Naive B cell (primary cell): ENCODE measurements at regions not wholly inside any gene's neighbourhood (a gene's known extent, or its start where the extent isn't known, plus 50 kb on each side); places are given as distances from the start of the nearest gene placed in this dataset.

Experiments used
- ATAC-seq, 2 donors: fragments of 150-1000 bp; cut with Tn5 transposase; 2 replicates each; pipeline ENCODE4 v1.10.0; 2021; ENCODE audit warnings: low read depth in 2 of 2, mild to moderate bottlenecking in 2 of 2, moderate library complexity in 2 of 2
- DNase-seq: peaks from one replicate; pipeline ENCODE4 v3.0.0; 2022
- H3K27ac Mint-ChIP-seq, 6 donors: one replicate each; pipeline ENCODE4 v1.8.0; 2020 to 2022; ENCODE audit warnings: mild to moderate bottlenecking in 6 of 6, mixed read lengths in 6 of 6, moderate library complexity in 5 of 6, inconsistent platforms in 2 of 6
- H3K27me3 Mint-ChIP-seq, 3 donors: one replicate each; pipeline ENCODE4 v1.8.0; 2021 to 2022; ENCODE audit warnings: mixed read lengths in 3 of 3, mild to moderate bottlenecking in 1 of 3
- H3K36me3 Mint-ChIP-seq, 2 donors: one replicate each; pipeline ENCODE4 v1.8.0; 2020 to 2022; ENCODE audit warnings: mixed read lengths in 2 of 2, inconsistent platforms in 1 of 2, mild to moderate bottlenecking in 1 of 2
- H3K4me1 Mint-ChIP-seq, 3 donors: one replicate each; pipeline ENCODE4 v1.8.0; 2020 to 2022; ENCODE audit warnings: mixed read lengths in 3 of 3, inconsistent platforms in 1 of 3, mild to moderate bottlenecking in 1 of 3, moderate library complexity in 1 of 3
- H3K4me3 Mint-ChIP-seq, 8 donors: one replicate each; pipeline ENCODE4 v1.8.0; 2020 to 2022; ENCODE audit warnings: mild to moderate bottlenecking in 8 of 8, mixed read lengths in 8 of 8, moderate library complexity in 8 of 8, inconsistent platforms in 2 of 8
- H3K9me3 Mint-ChIP-seq, 7 donors: one replicate each; pipeline ENCODE4 v1.8.0; 2020 to 2022; ENCODE audit warnings: mixed read lengths in 7 of 7, mild to moderate bottlenecking in 5 of 7, inconsistent platforms in 2 of 7, moderate library complexity in 1 of 7

- ATAC-seq (no peak), DNase-seq (no peak)
- no peak overlapping the region for H3K27ac Mint-ChIP-seq
- H3K9me3 Mint-ChIP-seq = peaks cover 0 to 14% (median 9%) of the 10 kb centered on the region in 7 donors
- no peaks in the 10 kb centered on the region for H3K27me3 Mint-ChIP-seq
- H3K4me1 Mint-ChIP-seq = no peaks in the 10 kb centered on the region
- peaks cover 8 to 15% of the 10 kb centered on the region in 2 donors for H3K36me3 Mint-ChIP-seq
- H3K4me3 Mint-ChIP-seq = no peak overlapping the region
These were observed 110.0 kb downstream of the LITAF start for GRCh38 chr16:11476676-11477075.

DNA sequence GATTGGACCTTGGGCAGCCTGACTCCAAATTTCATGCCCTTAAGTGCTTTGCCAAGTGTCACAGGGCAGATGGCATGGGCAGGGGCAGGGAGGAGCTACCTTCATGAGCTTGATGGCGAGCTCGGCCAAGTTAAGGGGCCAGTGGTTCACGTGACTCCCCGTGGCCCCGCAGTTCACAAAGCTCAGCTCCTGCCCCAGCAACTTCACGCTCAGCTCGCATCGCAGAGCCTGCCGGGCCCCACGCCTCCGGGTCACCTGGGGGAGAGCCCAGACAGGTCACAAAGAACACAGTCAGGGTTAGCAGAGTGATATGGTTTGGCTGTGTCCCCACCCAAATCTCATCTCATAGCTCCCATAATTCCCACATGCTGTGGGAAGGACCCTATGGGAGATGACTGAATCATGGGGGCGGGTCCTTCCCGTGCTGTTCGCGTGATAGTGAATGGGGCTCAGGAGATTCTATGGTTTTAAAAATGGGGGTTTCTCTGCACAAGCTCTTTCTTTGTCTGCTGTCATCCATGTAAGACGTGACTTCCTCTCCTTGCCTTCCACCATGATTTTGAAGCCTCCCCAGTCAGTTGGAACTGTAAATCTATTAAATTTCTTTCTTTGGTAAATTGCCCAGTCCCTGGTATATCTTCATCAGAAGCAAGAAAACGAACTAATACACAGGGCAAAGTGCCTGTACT, 108.1 kb downstream of the LITAF start:
- peaks cover 21 to 31% of the 10 kb centered on the region in 2 donors for H3K36me3 Mint-ChIP-seq
- H3K27me3 Mint-ChIP-seq = no peaks in the 10 kb centered on the region
- H3K4me1 Mint-ChIP-seq = no peaks in the 10 kb centered on the region
- H3K9me3 Mint-ChIP-seq = peaks cover 0 to 29% (median 24%) of the 10 kb centered on the region in 7 donors
- H3K27ac Mint-ChIP-seq = peak overlapping the region in 1 of 6 donors; percentile 75
- DNase-seq (no peak), ATAC-seq (no peak)
- H3K4me3 Mint-ChIP-seq = no peak overlapping the region

DNA sequence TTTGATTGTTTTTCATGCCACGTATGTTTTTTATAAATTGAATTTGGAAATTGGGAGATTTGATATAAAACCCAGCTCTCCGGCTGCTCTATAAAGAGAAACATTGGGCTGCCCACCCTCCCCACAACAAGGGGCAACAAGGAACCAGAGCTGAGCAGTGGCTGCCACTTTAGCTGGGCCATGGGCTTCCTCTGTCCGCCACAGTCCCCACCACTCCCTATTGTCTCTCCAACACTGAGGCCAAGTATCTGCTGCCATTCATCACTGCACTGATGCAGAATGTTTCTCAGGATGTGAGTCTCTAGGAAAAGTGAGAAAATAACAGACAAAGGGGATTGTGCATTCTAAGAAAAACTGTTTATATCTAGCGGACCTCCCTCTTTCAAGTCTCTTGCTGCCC, 106.8 kb downstream of the LITAF start:
- H3K4me1 Mint-ChIP-seq = no peaks in the 10 kb centered on the region
- peaks cover 0 to 42% (median 34%) of the 10 kb centered on the region in 7 donors for H3K9me3 Mint-ChIP-seq
- no peaks in the 10 kb centered on the region for H3K27me3 Mint-ChIP-seq
- ATAC-seq = no peak
- no peak overlapping the region for H3K4me3 Mint-ChIP-seq
- no peak for DNase-seq
- H3K27ac Mint-ChIP-seq = peak overlapping the region in 2 of 6 donors; percentile 12 to 44
- H3K36me3 Mint-ChIP-seq = peaks cover 26 to 40% of the 10 kb centered on the region in 2 donors

DNA sequence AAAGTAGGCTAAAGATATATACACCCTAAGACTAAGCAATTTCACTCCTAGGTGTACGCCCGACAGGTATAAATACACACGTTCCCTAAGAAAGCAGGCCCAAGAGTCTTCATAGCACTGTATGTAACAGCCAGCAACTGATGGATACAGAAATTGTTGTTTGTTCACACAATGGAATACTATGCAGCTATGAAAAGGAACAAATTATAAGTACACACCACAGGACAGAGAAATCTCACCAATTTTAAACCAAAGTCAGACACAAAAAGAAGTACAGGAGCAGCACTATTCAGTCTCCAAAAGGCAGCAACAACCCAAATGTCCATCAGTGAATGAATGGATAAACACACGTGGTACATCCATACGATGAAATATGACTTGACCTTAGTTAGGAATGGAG, 106.1 kb downstream of the LITAF start:
- ATAC-seq = no peak
- no peaks in the 10 kb centered on the region for H3K27me3 Mint-ChIP-seq

DNA sequence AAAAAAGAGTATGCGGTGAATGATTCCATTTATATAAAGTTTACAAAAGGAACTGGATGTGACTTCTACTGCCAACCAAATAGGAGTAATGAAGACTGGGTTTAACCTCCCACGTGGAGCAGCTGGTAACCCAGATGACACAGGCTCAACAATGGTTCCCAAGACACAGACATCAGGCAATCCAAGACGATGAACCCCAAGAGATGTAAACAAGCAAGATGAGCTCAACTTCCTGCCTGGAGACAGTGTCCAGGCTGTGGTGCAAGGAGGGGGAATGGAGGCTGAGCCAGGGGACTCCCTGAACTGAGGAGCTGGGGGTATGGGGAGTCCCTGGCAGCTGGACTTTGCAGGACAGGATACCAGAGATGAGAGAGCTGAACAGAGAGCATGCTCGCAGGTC, 104.7 kb downstream of the LITAF start:
- DNase-seq (no peak), ATAC-seq (no peak)
- no peak overlapping the region for H3K27ac Mint-ChIP-seq
- peaks cover 26 to 54% of the 10 kb centered on the region in 2 donors for H3K36me3 Mint-ChIP-seq
- H3K4me1 Mint-ChIP-seq = no peaks in the 10 kb centered on the region
- no peaks in the 10 kb centered on the region for H3K27me3 Mint-ChIP-seq
- H3K9me3 Mint-ChIP-seq = peaks cover 10 to 45% (median 39%) of the 10 kb centered on the region in 7 donors
- H3K4me3 Mint-ChIP-seq = peak overlapping the region in 1 of 8 donors; percentile 36

More for the DNA sequence above, 106.1 kb downstream of the LITAF start:
- no peak for DNase-seq
- H3K27ac Mint-ChIP-seq = no peak overlapping the region
- H3K9me3 Mint-ChIP-seq = peaks cover 5 to 46% (median 39%) of the 10 kb centered on the region in 7 donors
- no peak overlapping the region for H3K4me3 Mint-ChIP-seq
- no peaks in the 10 kb centered on the region for H3K4me1 Mint-ChIP-seq
- H3K36me3 Mint-ChIP-seq = peaks cover 26 to 48% of the 10 kb centered on the region in 2 donors

- Mint-ChIP-seq H3K9me3 (peaks cover 10 to 45% (median 39%) of the 10 kb centered on the region in 7 donors), H3K4me3 (no peak overlapping the region), H3K4me1 (no peaks in the 10 kb centered on the region), H3K27ac (peak overlapping the region in 1 of 6 donors; percentile 23), H3K36me3 (peaks cover 26 to 54% of the 10 kb centered on the region in 2 donors), H3K27me3 (no peaks in the 10 kb centered on the region)
- no peak for ATAC-seq
- no peak for DNase-seq
These were observed 103.6 kb downstream of the LITAF start for GRCh38 chr16:11482946-11483748.

DNA sequence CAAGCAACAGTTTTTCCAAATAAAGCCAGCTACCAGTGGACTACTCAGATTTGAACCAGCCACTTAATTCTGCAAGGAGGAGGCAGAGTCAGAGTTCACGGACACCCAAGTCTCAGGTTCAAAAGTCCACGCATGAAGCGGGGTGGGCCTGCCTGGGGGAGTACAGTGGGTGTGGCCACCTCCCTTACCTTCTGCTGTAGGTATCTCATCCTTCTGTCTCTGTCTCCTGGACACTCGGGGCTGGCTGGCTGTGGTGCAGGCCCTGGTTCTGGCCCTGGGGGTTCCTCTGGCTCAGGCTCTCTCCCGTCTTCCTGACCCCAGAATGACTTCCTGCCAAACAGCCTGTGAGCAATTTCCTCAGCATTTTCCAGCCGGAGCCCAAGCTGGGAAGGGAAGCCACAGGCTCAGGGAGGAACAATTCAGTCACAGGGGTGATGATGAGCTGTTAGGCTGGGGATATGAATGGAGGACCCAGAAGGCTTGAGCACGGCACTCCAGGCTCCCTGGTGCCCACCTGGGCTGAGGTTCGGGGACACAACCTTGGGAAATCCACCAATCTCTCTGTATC, 101.9 kb downstream of the LITAF start:
- H3K36me3 Mint-ChIP-seq = peaks cover 26 to 53% of the 10 kb centered on the region in 2 donors
- H3K27ac Mint-ChIP-seq = peak overlapping the region in 1 of 6 donors; percentile 6
- H3K4me1 Mint-ChIP-seq = no peaks in the 10 kb centered on the region
- no peak for DNase-seq
- no peaks in the 10 kb centered on the region for H3K27me3 Mint-ChIP-seq
- peaks cover 10 to 47% (median 41%) of the 10 kb centered on the region in 7 donors for H3K9me3 Mint-ChIP-seq
- ATAC-seq = no peak
- H3K4me3 Mint-ChIP-seq = peak overlapping the region in 1 of 8 donors; percentile 25

- Mint-ChIP-seq H3K4me1 (no peaks in the 10 kb centered on the region), H3K4me3 (no peak overlapping the region), H3K27ac (peak overlapping the region in 1 of 6 donors; percentile 3), H3K36me3 (peaks cover 20 to 48% of the 10 kb centered on the region in 2 donors), H3K27me3 (no peaks in the 10 kb centered on the region), H3K9me3 (peaks cover 10 to 48% (median 42%) of the 10 kb centered on the region in 7 donors)
- no peak for DNase-seq
- ATAC-seq = no peak
These were observed 101.0 kb downstream of the LITAF start for GRCh38 chr16:11485676-11486075.

GRCh38 chr16:11487289-11487688, 99.4 kb downstream of the LITAF start:
- Mint-ChIP-seq H3K27me3 (no peaks in the 10 kb centered on the region), H3K4me3 (peak overlapping the region in 2 of 8 donors; percentile 29 to 63), H3K27ac (peak overlapping the region in 1 of 6 donors; percentile 33), H3K4me1 (no peaks in the 10 kb centered on the region), H3K9me3 (peaks cover 10 to 40% (median 37%) of the 10 kb centered on the region in 7 donors), H3K36me3 (peaks cover 12 to 43% of the 10 kb centered on the region in 2 donors)
- no peak for ATAC-seq
- DNase-seq = no peak

- DNase-seq = no peak
- Mint-ChIP-seq H3K9me3 (peaks cover 10 to 36% (median 30%) of the 10 kb centered on the region in 7 donors), H3K4me1 (no peaks in the 10 kb centered on the region), H3K4me3 (no peak overlapping the region), H3K36me3 (peaks cover 11 to 34% of the 10 kb centered on the region in 2 donors), H3K27ac (no peak overlapping the region), H3K27me3 (no peaks in the 10 kb centered on the region)
- no peak for ATAC-seq
These were observed 98.4 kb downstream of the LITAF start for GRCh38 chr16:11488304-11488703.

DNA sequence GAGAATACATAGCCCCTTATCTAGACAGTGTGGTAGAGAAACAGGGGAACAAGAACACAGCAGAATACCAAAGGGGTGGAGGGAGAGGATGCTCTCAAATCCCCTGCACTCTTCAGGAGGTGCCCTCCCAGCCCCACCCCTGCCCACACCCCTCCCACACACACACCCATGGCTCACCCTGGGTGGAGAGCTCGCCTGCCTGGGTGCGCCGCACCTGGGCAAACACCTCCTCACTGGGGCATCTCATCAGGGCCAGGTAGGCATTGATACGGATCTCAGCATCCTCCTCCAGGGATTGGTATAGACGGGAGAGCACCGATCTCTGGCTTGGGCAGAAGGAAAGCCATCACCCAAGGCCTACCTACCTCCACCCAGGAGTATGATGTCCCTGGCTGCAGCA, 95.2 kb downstream of the LITAF start:
- Mint-ChIP-seq H3K27ac (no peak overlapping the region), H3K4me3 (no peak overlapping the region), H3K27me3 (no peaks in the 10 kb centered on the region), H3K9me3 (peaks cover 0 to 16% (median 12%) of the 10 kb centered on the region in 7 donors), H3K36me3 (peaks cover 6 to 10% of the 10 kb centered on the region in 2 donors), H3K4me1 (peaks cover 3 to 12% (median 12%) of the 10 kb centered on the region in 3 donors)
- no peak for ATAC-seq
- DNase-seq = no peak

DNA sequence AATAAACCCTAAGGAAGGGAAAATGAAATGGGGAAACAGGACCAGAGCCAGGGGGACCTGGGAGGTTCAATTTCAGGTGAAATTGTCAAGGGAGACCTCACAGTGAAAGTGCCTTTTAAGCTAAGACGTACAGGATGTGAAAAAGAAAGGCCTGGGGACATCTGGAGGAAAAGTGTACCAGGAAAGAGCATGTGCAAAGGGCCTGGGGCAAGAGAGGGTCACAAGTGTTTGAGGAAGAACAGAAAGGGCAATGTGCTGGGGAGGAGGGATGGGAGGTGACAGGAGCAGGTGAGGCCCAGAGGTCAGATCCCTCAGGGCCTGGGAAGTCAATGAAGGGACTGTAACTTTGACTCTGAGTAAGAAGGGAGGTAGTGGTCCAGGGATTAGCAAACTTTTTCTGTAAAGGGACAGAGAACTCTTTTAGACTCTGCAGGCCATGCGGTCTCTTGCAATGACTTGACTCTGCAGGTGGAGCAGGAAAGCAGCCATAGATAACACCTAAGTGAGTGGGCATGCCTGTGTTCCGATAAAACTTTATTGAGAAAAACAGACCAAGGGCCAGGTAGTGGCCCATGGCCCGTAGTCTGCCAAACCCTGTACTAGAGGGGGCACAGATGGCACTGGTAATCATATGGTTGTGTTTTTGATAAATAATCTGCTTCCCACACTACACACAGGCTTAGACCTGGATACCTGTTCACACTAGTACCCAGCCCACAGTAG, 93.8 kb downstream of the LITAF start:
- Mint-ChIP-seq H3K27me3 (no peaks in the 10 kb centered on the region), H3K27ac (peak overlapping the region in 3 of 6 donors; percentile 6 to 86 (median 51)), H3K4me3 (peak overlapping the region in 1 of 8 donors; percentile 12), H3K4me1 (peaks cover 15 to 26% (median 26%) of the 10 kb centered on the region in 3 donors), H3K36me3 (peaks cover 6 to 10% of the 10 kb centered on the region in 2 donors), H3K9me3 (peaks cover 0 to 16% (median 12%) of the 10 kb centered on the region in 7 donors)
- DNase-seq = no peak
- no peak for ATAC-seq

DNA sequence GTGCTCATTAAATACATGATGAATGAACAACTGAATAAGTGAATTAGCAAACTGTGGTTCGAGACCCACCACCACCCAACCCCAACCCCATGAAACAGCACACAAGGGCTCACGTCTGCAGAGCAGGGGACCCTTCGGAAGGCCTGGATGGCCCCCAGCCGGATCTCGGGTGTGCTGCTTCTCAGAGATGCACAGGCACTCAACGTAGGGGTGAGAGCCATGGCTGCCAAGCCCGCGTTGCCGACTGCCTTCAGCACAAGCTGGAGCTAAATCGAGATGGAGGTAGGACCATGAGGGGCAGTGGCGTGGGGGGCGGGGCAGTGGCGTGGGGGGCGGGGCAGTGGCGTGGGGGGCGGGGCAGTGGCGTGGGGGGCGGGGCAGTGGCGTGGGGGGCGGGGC, 93.2 kb downstream of the LITAF start:
- no peaks in the 10 kb centered on the region for H3K27me3 Mint-ChIP-seq
- H3K4me1 Mint-ChIP-seq = peaks cover 15 to 29% (median 28%) of the 10 kb centered on the region in 3 donors
- H3K9me3 Mint-ChIP-seq = peaks cover 0 to 16% (median 12%) of the 10 kb centered on the region in 7 donors
- peaks cover 6 to 10% of the 10 kb centered on the region in 2 donors for H3K36me3 Mint-ChIP-seq
- no peak for DNase-seq
- no peak overlapping the region for H3K27ac Mint-ChIP-seq
- H3K4me3 Mint-ChIP-seq = no peak overlapping the region
- no peak for ATAC-seq
